Endothelial cell of umbilical vein (primary cell): ENCODE measurements at regions not wholly inside any gene's neighbourhood (a gene's known extent, or its start where the extent isn't known, plus 50 kb on each side); places are given as distances from the start of the nearest gene placed in this dataset.

Experiments
- POLR2A ChIP-seq: IDR thresholded peaks from 2 replicates; pipeline ENCODE4 v1.6.1; 2012; ENCODE audit warnings: low read depth, mild to moderate bottlenecking, control low read depth, low read length
- TF ChIP-seq, protein P1 (sequence below), 2 donors: IDR thresholded peaks; 1 replicate in 1 of 2; 2 replicates in 1 of 2; pipeline ENCODE4 v1.5.1; 2011; ENCODE audit warnings: low read length in 2 of 2, mild to moderate bottlenecking in 2 of 2, moderate library complexity in 2 of 2, control low read depth in 1 of 2, inconsistent platforms in 1 of 2, low read depth in 1 of 2; ENCODE audit not compliant: insufficient read depth in 1 of 2; ENCODE audit errors: extremely low read depth in 1 of 2

- TF ChIP-seq, protein P1, sequence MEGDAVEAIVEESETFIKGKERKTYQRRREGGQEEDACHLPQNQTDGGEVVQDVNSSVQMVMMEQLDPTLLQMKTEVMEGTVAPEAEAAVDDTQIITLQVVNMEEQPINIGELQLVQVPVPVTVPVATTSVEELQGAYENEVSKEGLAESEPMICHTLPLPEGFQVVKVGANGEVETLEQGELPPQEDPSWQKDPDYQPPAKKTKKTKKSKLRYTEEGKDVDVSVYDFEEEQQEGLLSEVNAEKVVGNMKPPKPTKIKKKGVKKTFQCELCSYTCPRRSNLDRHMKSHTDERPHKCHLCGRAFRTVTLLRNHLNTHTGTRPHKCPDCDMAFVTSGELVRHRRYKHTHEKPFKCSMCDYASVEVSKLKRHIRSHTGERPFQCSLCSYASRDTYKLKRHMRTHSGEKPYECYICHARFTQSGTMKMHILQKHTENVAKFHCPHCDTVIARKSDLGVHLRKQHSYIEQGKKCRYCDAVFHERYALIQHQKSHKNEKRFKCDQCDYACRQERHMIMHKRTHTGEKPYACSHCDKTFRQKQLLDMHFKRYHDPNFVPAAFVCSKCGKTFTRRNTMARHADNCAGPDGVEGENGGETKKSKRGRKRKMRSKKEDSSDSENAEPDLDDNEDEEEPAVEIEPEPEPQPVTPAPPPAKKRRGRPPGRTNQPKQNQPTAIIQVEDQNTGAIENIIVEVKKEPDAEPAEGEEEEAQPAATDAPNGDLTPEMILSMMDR (IDR thresholded peaks at IDR 0.05; ENCODE audit: extremely low read depth in 1 of 2, insufficient read depth in 1 of 2, low read depth in 1 of 2, low read length in 2 of 2): no peak
- no peak for TF ChIP-seq POLR2A
These were observed 336.8 kb downstream of the LRIG3 start for GRCh38 chr12:58583529-58583928.
